Mesenchymal stem cell (in vitro differentiated cells and primary cell): ENCODE measurements at regions not wholly inside any gene's neighbourhood (a gene's known extent, or its start where the extent isn't known, plus 50 kb on each side); places are given as distances from the start of the nearest gene placed in this dataset.

Experiments
- DNase-seq: peaks from one replicate; pipeline ENCODE4 v3.0.0-alpha.2; 2013
- H2AFZ ChIP-seq: one replicate; pipeline ENCODE4 v1.6.1; 2013; ENCODE audit warnings: low read depth, mild to moderate bottlenecking, control low read depth, inconsistent platforms, low read length, moderate library complexity
- H2AK5ac ChIP-seq: 2 replicates; pipeline ENCODE4 v1.6.1; 2013; ENCODE audit warnings: low read length, moderate library complexity, mild to moderate bottlenecking, inconsistent platforms; ENCODE audit not compliant: severe bottlenecking
- H2BK120ac ChIP-seq: one replicate; pipeline ENCODE4 v1.6.1; 2013; ENCODE audit warnings: low read depth, mild to moderate bottlenecking, inconsistent platforms, low read length, moderate library complexity
- H2BK12ac ChIP-seq, 2 experiments: one replicate each; pipeline ENCODE4 v1.6.1; 2013; ENCODE audit warnings: inconsistent platforms in 2 of 2, low read length in 2 of 2, mild to moderate bottlenecking in 2 of 2, moderate library complexity in 2 of 2, control low read depth in 1 of 2
- H2BK15ac ChIP-seq: one replicate; pipeline ENCODE4 v1.6.1; 2013; ENCODE audit warnings: mild to moderate bottlenecking, low read depth, inconsistent platforms; ENCODE audit not compliant: poor library complexity, severe bottlenecking
- H2BK5ac ChIP-seq: 2 replicates; pipeline ENCODE4 v1.6.1; 2013; ENCODE audit warnings: low read depth, mild to moderate bottlenecking, low read length, control low read depth, inconsistent platforms; ENCODE audit not compliant: poor library complexity, severe bottlenecking
- H3K14ac ChIP-seq, 2 experiments: one replicate each; pipeline ENCODE4 v1.6.1; 2013; ENCODE audit warnings: inconsistent platforms in 2 of 2, low read length in 2 of 2, control low read depth in 1 of 2, mild to moderate bottlenecking in 1 of 2, moderate library complexity in 1 of 2
- H3K18ac ChIP-seq, 2 experiments: one replicate each; pipeline ENCODE4 v1.6.1; 2013; ENCODE audit warnings: inconsistent platforms in 2 of 2, low read length in 2 of 2, control low read depth in 1 of 2, low read depth in 1 of 2, mild to moderate bottlenecking in 1 of 2
- H3K23ac ChIP-seq, 2 experiments: one replicate each; pipeline ENCODE4 v1.6.1; 2013; ENCODE audit warnings: inconsistent platforms in 2 of 2, low read length in 2 of 2, mild to moderate bottlenecking in 2 of 2, moderate library complexity in 2 of 2, control low read depth in 1 of 2
- H3K27ac ChIP-seq: 2 replicates; pipeline ENCODE4 v1.5.1; 2013; ENCODE audit warnings: mild to moderate bottlenecking, moderate library complexity, low read length, control low read depth, inconsistent platforms; ENCODE audit not compliant: poor library complexity, severe bottlenecking
- H3K27me3 ChIP-seq, 2 experiments: 2 replicates each; pipeline versions ENCODE4 v1.6.1 to v1.7.0; 2013; ENCODE audit warnings: low read length in 2 of 2, mild to moderate bottlenecking in 2 of 2, moderate library complexity in 2 of 2, control low read depth in 1 of 2, inconsistent platforms in 1 of 2; ENCODE audit not compliant: control insufficient read depth in 1 of 2, insufficient read depth in 1 of 2
- H3K36me3 ChIP-seq, 2 experiments: 2 replicates each; pipeline versions ENCODE4 v1.6.1 to v1.7.0; 2013; ENCODE audit warnings: low read length in 2 of 2, control low read depth in 1 of 2, inconsistent platforms in 1 of 2, low read depth in 1 of 2, mild to moderate bottlenecking in 1 of 2; ENCODE audit not compliant: insufficient read depth in 2 of 2, control insufficient read depth in 1 of 2
- H3K4ac ChIP-seq, 2 experiments: one replicate each; pipeline ENCODE4 v1.6.1; 2013; ENCODE audit warnings: inconsistent platforms in 2 of 2, low read length in 2 of 2, mild to moderate bottlenecking in 2 of 2, moderate library complexity in 2 of 2, control low read depth in 1 of 2, low read depth in 1 of 2
- H3K4me1 ChIP-seq: 2 replicates; pipeline ENCODE4 v1.6.1; 2013; ENCODE audit warnings: low read depth, low read length, control low read depth; ENCODE audit not compliant: control insufficient read depth, insufficient read depth
- H3K4me2 ChIP-seq: 2 replicates; pipeline ENCODE4 v1.6.1; 2013; ENCODE audit warnings: low read length, mild to moderate bottlenecking, inconsistent platforms; ENCODE audit not compliant: poor library complexity, severe bottlenecking
- H3K4me3 ChIP-seq, 2 experiments: 2 replicates each; pipeline versions ENCODE4 v1.5.1 to v1.7.0; 2013; ENCODE audit warnings: low read length in 2 of 2, mild to moderate bottlenecking in 2 of 2, control low read depth in 1 of 2, low read depth in 1 of 2; ENCODE audit not compliant: insufficient read depth in 1 of 2
- H3K79me1 ChIP-seq: replicated peaks from 2 replicates; pipeline ENCODE4 v1.6.1; 2013; ENCODE audit warnings: mild to moderate bottlenecking, control low read depth, low read length, inconsistent platforms; ENCODE audit not compliant: poor library complexity, severe bottlenecking
- H3K9ac ChIP-seq: 2 replicates; pipeline ENCODE4 v1.7.0; 2013; ENCODE audit warnings: mild to moderate bottlenecking, low read length, moderate library complexity
- H3K9me3 ChIP-seq: 2 replicates; pipeline ENCODE4 v1.7.0; 2013; ENCODE audit warnings: mild to moderate bottlenecking, low read length; ENCODE audit not compliant: control insufficient read depth
- H4K8ac ChIP-seq: one replicate; pipeline ENCODE4 v1.6.1; 2013; ENCODE audit warnings: inconsistent platforms, mild to moderate bottlenecking, low read length, moderate library complexity
- H4K91ac ChIP-seq: one replicate; pipeline ENCODE4 v1.6.1; 2013; ENCODE audit warnings: mild to moderate bottlenecking, low read length, inconsistent platforms
- WGBS: methylation state at CpG from one replicate; pipeline ENCODE4 v1.1.7; 2013; ENCODE audit warnings: mixed read lengths; 5-methylcytosine and 5-hydroxymethylcytosine counted together

DNA sequence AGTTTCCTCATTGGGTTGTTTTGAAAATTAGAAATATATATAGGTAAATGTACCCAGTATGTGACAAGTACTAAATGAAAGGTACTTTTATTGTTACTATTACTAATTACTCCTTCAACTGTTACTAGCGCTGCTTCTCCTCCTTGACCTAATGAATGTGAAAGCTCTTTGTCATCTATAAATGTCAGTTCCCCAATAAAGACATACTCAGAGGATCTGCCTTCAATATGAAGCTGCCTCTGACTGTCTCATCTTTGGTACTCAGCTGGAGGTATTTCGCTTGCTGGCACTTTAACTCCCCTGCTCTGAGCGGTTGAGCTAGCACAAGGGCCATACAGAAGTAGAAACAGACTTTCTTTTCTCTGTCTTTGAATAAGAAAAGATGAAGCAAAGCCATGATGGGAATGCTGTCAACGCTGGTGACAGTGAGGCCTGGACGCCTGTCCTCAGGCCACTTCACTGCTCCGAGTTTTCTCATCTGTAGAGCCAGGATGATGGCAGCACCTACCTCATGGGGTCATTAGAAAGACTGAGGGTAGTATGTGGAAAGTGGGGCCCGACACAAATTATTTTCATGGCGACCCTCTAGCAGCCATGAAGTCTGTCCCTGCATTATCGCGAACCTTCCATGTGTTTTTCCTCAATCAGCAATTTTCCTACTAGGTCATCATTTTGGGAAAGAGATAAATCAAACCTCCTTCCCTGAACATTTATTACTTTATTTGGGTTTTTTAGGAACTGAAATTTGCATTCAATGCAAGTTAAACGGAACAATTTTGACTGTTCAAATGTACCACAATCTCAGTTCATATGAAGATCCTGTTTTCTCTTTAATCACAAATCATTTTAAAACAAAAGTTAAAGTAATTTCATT is 55.9 kb upstream of the SNX9 start:
- Histone ChIP-seq H3K23ac (no peak overlapping the region), H2BK5ac (no peak overlapping the region), H2AFZ (no peak overlapping the region), H3K14ac (no peak overlapping the region), H3K27me3 (no peaks in the 10 kb centered on the region), H3K18ac (peak overlapping the region in 1 of 2 experiments; percentile 50), H3K9ac (peak overlapping the region; percentile 11), H3K36me3 (peaks cover 0 to 7% of the 10 kb centered on the region in 2 experiments), H2BK120ac (no peak overlapping the region), H4K8ac (peak overlapping the region; percentile 47), H4K91ac (no peak overlapping the region), H3K79me1 (no peaks in the 10 kb centered on the region), H2BK12ac (peak overlapping the region; percentile 45 to 70), H3K4me1 (peaks cover 28% of the 10 kb centered on the region), H2AK5ac (peak overlapping the region; percentile 71), H3K4me2 (no peak overlapping the region), H3K27ac (no peak overlapping the region), H3K9me3 (no peaks in the 10 kb centered on the region), H3K4me3 (no peak overlapping the region), H2BK15ac (peak overlapping the region; percentile 15), H3K4ac (no peak overlapping the region)
- WGBS = 94% methylated on average over 11 of the region's 11 CpGs
- no peak for DNase-seq

DNA sequence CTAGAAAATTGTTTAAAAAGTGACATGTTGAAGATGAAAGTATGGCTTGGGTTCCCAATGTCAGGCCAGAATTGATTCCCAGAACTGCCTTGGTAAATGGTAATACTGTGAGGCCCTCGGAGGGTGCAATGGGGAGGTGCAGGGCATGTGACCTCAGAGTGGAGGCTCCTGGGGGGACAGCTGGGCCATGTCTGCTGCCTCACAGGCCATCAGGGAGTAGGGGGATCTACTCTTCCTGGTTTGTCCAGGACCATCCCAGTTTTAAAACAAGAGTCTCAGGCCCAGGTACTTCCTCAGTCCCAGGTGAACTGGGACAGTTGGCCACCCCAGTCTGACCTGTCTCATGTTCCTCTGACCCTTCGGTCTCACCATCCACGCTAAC is 55.3 kb upstream of the SNX9 start:
- Histone ChIP-seq H3K9me3 (no peaks in the 10 kb centered on the region), H2AK5ac (peak overlapping the region; percentile 81), H3K9ac (no peak overlapping the region), H3K79me1 (no peaks in the 10 kb centered on the region), H3K27me3 (no peaks in the 10 kb centered on the region), H2BK120ac (peak overlapping the region; percentile 34), H2BK5ac (no peak overlapping the region), H2AFZ (no peak overlapping the region), H3K14ac (no peak overlapping the region), H2BK12ac (peak overlapping the region; percentile 2 to 7), H3K4me2 (no peak overlapping the region), H3K4me1 (peaks cover 24% of the 10 kb centered on the region), H3K27ac (no peak overlapping the region), H4K8ac (peak overlapping the region; percentile 15), H3K18ac (no peak overlapping the region), H3K4ac (no peak overlapping the region), H3K23ac (no peak overlapping the region), H2BK15ac (no peak overlapping the region), H3K36me3 (peaks cover 0 to 7% of the 10 kb centered on the region in 2 experiments), H4K91ac (no peak overlapping the region), H3K4me3 (no peak overlapping the region)
- 94% methylated on average over 2 of the region's 3 CpGs for WGBS
- DNase-seq = no peak

DNA sequence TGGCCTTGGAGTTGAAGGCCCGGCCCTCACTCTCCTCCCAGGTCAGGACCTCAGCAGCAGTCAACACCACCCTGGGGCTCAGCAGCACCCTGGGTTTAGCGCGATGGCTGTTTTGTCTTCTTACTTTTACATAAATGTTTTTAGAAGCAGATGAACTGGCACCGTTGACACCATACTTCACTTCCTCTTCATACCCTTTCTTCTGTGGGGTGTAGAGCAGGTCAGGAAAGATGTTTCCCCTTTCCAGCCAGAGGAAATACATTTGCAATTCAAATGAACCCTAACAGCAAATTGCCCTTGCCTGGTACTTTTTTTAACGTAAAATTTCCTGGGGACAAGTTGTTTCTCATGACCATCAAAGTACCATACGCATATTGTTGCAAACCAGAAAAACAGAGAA is 54.7 kb upstream of the SNX9 start:
- DNase-seq = no peak
- Histone ChIP-seq H3K36me3 (peaks cover 0 to 7% of the 10 kb centered on the region in 2 experiments), H3K4me3 (no peak overlapping the region), H3K27me3 (no peaks in the 10 kb centered on the region), H3K4ac (no peak overlapping the region), H2BK5ac (no peak overlapping the region), H3K27ac (no peak overlapping the region), H3K9me3 (no peaks in the 10 kb centered on the region), H3K23ac (no peak overlapping the region), H2BK15ac (no peak overlapping the region), H4K8ac (no peak overlapping the region), H2BK12ac (peak overlapping the region in 1 of 2 experiments; percentile 93), H3K14ac (no peak overlapping the region), H3K9ac (no peak overlapping the region), H3K4me1 (peaks cover 22% of the 10 kb centered on the region), H2AK5ac (no peak overlapping the region), H3K4me2 (no peak overlapping the region), H2AFZ (no peak overlapping the region), H2BK120ac (peak overlapping the region; percentile 34), H3K18ac (peak overlapping the region in 1 of 2 experiments; percentile 55), H3K79me1 (no peaks in the 10 kb centered on the region), H4K91ac (no peak overlapping the region)
- 80% methylated on average over 4 of the region's 6 CpGs for WGBS

DNA sequence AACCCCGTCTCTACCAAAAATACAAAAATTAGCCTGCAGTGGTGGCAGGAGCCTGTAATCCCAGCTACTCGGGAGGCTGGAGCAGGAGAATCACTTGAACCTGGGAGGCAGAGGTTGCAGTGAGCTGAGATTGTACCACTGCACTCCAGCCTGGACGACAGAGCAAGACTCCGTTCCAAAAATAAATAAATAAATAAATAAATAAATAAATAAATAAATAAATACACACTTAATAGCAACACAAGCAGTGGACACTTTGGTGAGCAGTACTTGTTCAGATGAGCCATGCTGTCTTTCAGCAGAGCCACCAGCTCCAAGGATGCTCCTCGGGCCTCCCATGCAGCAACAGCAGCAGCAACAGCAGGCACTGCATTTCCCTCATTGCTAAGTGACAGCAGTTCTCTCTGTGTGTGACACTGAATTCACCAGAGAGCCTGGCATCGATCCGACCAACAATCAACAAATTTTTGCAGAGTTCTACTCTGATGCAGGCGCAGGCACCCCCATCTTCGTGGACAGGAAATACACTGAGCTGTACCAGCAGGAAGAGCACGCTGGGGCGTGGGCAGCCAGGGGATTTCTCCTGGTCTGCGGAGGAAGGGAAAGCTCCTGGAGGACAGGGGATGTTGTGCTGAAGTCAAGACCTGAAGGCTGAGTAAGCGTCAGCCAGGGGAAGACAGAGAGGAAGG is 54.0 kb upstream of the SNX9 start:
- Histone ChIP-seq H2AFZ (no peak overlapping the region), H3K4me3 (no peak overlapping the region), H4K91ac (peak overlapping the region; percentile 58), H2BK5ac (no peak overlapping the region), H3K36me3 (peaks cover 0 to 7% of the 10 kb centered on the region in 2 experiments), H2BK12ac (peak overlapping the region in 1 of 2 experiments; percentile 2), H3K18ac (no peak overlapping the region), H2BK15ac (peak overlapping the region; percentile 6), H3K4ac (no peak overlapping the region), H3K27me3 (no peaks in the 10 kb centered on the region), H3K4me2 (no peak overlapping the region), H3K9ac (no peak overlapping the region), H2AK5ac (peak overlapping the region; percentile 66), H2BK120ac (no peak overlapping the region), H3K4me1 (peaks cover 18% of the 10 kb centered on the region), H3K14ac (no peak overlapping the region), H3K79me1 (no peaks in the 10 kb centered on the region), H4K8ac (peak overlapping the region; percentile 43), H3K9me3 (no peaks in the 10 kb centered on the region), H3K23ac (no peak overlapping the region), H3K27ac (no peak overlapping the region)
- WGBS = 94% methylated on average over 9 of the region's 13 CpGs
- DNase-seq = no peak
